K562 (cell line): ENCODE measurements at regions not wholly inside any gene's neighbourhood (a gene's known extent, or its start where the extent isn't known, plus 50 kb on each side); places are given as distances from the start of the nearest gene placed in this dataset.

Experiments used
- ATAC-seq: fragments of 200-7000 bp; cut with Tn5 transposase; 3 replicates; pipeline ENCODE4 v1.9.1; 2020; ENCODE audit warnings: moderate library complexity
- BruUV-seq: library from RNA; stranded (reverse); fragments of 400-500 nt; replicated peaks from 2 replicates; lab custom pipeline; 2021; lab: Mats Ljungman, UMichigan
- CTCF ChIA-PET: fragments of 300-600 bp; formaldehyde crosslinking; extraction: SDS; loops from one replicate; lab custom pipeline; 2021; ENCODE audit warnings: low intra/inter-chr PET ratio; lab: Yijun Ruan, JAX
- POLR2A ChIA-PET: fragments of 300-600, 350-650 bp; sonication (Branson Sonifier 250); formaldehyde crosslinking; extraction: SDS; loops from one replicate; lab custom pipeline; 2021; ENCODE audit warnings: antibody characterized with exemption, inconsistent platforms; lab: Yijun Ruan, JAX
- DNase-seq, 4 experiments: peaks; one replicate each; pipeline versions ENCODE4 v3.0.0 to v3.0.0-alpha.2; 2011 to 2018; ENCODE audit warnings: low spot score in 3 of 4, mixed read lengths in 3 of 4; ENCODE audit errors: extremely low read depth in 1 of 4
- FAIRE-seq: peaks from 2 replicates; lab custom pipeline; 2011; peaks lifted over from hg19 to GRCh38; lab: Jason Lieb, UNC
- H2AFZ ChIP-seq: 2 replicates; pipeline ENCODE4 v1.6.0; 2011; ENCODE audit warnings: low read depth, low read length, control low read depth, inconsistent platforms
- H3K27ac ChIP-seq: fragments of 200-600 bp; 3 replicates; pipeline ENCODE4 v1.8.0; 2011; ENCODE audit warnings: low read depth, mild to moderate bottlenecking, control low read depth, inconsistent platforms, low read length, moderate library complexity, mixed read lengths; ENCODE audit errors: extremely low read depth
- H3K27me3 ChIP-seq, 2 experiments: fragments of 300-600 bp in 1 of 2; 2 replicates in 1 of 2; 3 replicates in 1 of 2; pipeline versions ENCODE4 v1.6.0 to v1.8.0; 2011; ENCODE audit warnings: inconsistent platforms in 2 of 2, low read length in 2 of 2, mild to moderate bottlenecking in 1 of 2, mixed read lengths in 1 of 2, moderate library complexity in 1 of 2; ENCODE audit not compliant: control insufficient read depth in 2 of 2, insufficient read depth in 2 of 2
- H3K36me3 ChIP-seq: fragments of 300-600 bp; 3 replicates; pipeline ENCODE4 v1.8.0; 2011; ENCODE audit warnings: mild to moderate bottlenecking, low read length, inconsistent platforms; ENCODE audit not compliant: control insufficient read depth, insufficient read depth
- H3K4me1 ChIP-seq, 2 experiments: fragments of 200-600 bp in 1 of 2; replicated peaks in 1 of 2; 2 replicates in 1 of 2; 3 replicates in 1 of 2; pipeline versions ENCODE4 v1.5.1 to v1.8.0; 2011; ENCODE audit warnings: inconsistent platforms in 2 of 2, low read length in 2 of 2, mild to moderate bottlenecking in 1 of 2, mixed read lengths in 1 of 2, moderate library complexity in 1 of 2; ENCODE audit not compliant: control insufficient read depth in 2 of 2, insufficient read depth in 2 of 2
- H3K4me2 ChIP-seq: 2 replicates; pipeline ENCODE4 v1.6.1; 2011; ENCODE audit warnings: low read length, control low read depth, inconsistent platforms, mixed read lengths; ENCODE audit not compliant: insufficient read depth
- H3K4me3 ChIP-seq: fragments of 200-600 bp; sonication (generic), shearing (Covaris generic); 2 replicates; pipeline ENCODE4 v1.5.1; 2016; ENCODE audit warnings: control low read depth, inconsistent platforms
- H3K79me2 ChIP-seq: fragments of 200-600 bp; 3 replicates; pipeline ENCODE4 v1.8.0; 2011; ENCODE audit warnings: low read length, inconsistent platforms; ENCODE audit not compliant: control insufficient read depth, insufficient read depth
- H3K9ac ChIP-seq, 2 experiments: 2 replicates each; pipeline versions ENCODE4 v1.6.0 to v1.6.1; 2011; ENCODE audit warnings: low read depth in 2 of 2, low read length in 2 of 2, control low read depth in 1 of 2, inconsistent platforms in 1 of 2, mild to moderate bottlenecking in 1 of 2, mixed read lengths in 1 of 2; ENCODE audit not compliant: insufficient read depth in 1 of 2
- H3K9me1 ChIP-seq: one replicate; pipeline ENCODE4 v1.6.0; 2011; ENCODE audit warnings: inconsistent platforms, mild to moderate bottlenecking, low read length, moderate library complexity; ENCODE audit not compliant: control insufficient read depth, insufficient read depth
- H3K9me3 ChIP-seq: replicated peaks from 2 replicates; pipeline ENCODE4 v1.5.1; 2011; ENCODE audit warnings: low read depth, low read length, inconsistent platforms; ENCODE audit not compliant: control insufficient read depth, insufficient read depth
- H4K20me1 ChIP-seq: replicated peaks from 2 replicates; pipeline ENCODE4 v1.6.1; 2011; ENCODE audit warnings: low read length, inconsistent platforms, mixed read lengths; ENCODE audit not compliant: control insufficient read depth, insufficient read depth
- GABPB2 ChIP-seq: fragments of 250-450 bp; sonication (Bioruptor Pico); conservative IDR thresholded peaks from 2 replicates; pipeline ENCODE4 v1.5.1; 2021; ENCODE audit warnings: mild to moderate bottlenecking
- POLR3A ChIP-seq: IDR thresholded peaks from 2 replicates; pipeline ENCODE4 v1.6.1; 2011; ENCODE audit warnings: borderline replicate concordance, mild to moderate bottlenecking, moderate library complexity; ENCODE audit not compliant: insufficient read length, insufficient read depth; ENCODE audit errors: extremely low read depth
- SMARCE1 ChIP-seq: fragments of 450-650 bp; IDR thresholded peaks from 2 replicates; pipeline ENCODE4 v1.7.1; 2016; ENCODE audit warnings: mild to moderate bottlenecking
- ZC3H4 ChIP-seq: sonication (generic); formaldehyde crosslinking; IDR thresholded peaks from 2 replicates; pipeline ENCODE4 v1.9.0; 2021; ENCODE audit warnings: missing genetic modification reagents, borderline replicate concordance
- WGBS: fragments of 100-300 bp; shearing (Covaris generic); methylation state at CpG from one replicate; pipeline ENCODE4 v1.1.6; 2016; ENCODE audit warnings: low coverage, mixed read lengths; ENCODE audit not compliant: insufficient coverage; ENCODE audit errors: missing lambda C conversion rate; 5-methylcytosine and 5-hydroxymethylcytosine counted together
- in situ Hi-C: fragments of 300-500 bp; cut with MboI; formaldehyde crosslinking; loops from 4 replicates; pipeline ENCODE4 v1.15.0; 2018; ENCODE audit warnings: inconsistent platforms, mixed read lengths
- intact Hi-C: fragments of 100-400 bp; cut with micrococcal nuclease; formaldehyde crosslinking; loops from 2 replicates; pipeline ENCODE4 v1.14.2; 2022
- TF ChIP-seq, protein P1 (sequence below): sonication (generic); formaldehyde crosslinking; IDR thresholded peaks from 2 replicates; pipeline ENCODE4 v1.8.0; 2022; ENCODE audit warnings: mild to moderate bottlenecking, missing genetic modification reagents, borderline replicate concordance
- TF ChIP-seq, protein P2 (sequence below): fragments of 450-650 bp; formaldehyde crosslinking; IDR thresholded peaks from 2 replicates; pipeline ENCODE4 v1.4.0; 2020; ENCODE audit warnings: mild to moderate bottlenecking, moderate library complexity
- TF ChIP-seq, protein P3 (sequence below): fragments of 450-650 bp; IDR thresholded peaks from 2 replicates; pipeline ENCODE4 v1.7.0; 2016; ENCODE audit warnings: borderline replicate concordance
- TF ChIP-seq, protein P4 (sequence below): fragments of 450-650 bp; IDR thresholded peaks from 2 replicates; pipeline ENCODE4 v1.6.1; 2016; ENCODE audit warnings: borderline replicate concordance

DNA sequence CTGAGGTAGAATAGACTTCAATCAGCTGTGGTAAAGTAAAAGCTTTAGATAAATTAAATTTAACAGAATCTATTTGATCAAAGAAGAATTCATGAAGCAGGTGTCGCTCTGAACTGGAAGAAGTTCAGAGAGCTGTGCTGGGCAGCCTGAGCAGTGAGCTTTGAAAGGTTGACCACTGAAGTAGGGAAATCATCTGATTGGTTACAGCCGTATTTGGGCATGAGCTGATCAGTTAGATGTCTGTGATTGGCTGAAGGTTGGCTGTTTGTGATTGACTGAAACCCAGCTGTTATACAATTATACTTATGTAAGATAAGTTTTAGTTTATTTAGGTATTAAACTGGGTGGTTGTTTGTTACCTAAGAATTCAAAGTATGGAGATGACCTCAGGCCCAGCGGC is 1174.6 kb downstream of the CDH9 start:
- H3K9me1 ChIP-seq, result no peaks in the 10 kb centered on the region
- H3K27me3 ChIP-seq, result no peaks in the 10 kb centered on the region
- no peak for TF ChIP-seq POLR3A
- no peak for TF ChIP-seq GABPB2 (CRISPR knock-in tag)
- TF ChIP-seq, protein P1, sequence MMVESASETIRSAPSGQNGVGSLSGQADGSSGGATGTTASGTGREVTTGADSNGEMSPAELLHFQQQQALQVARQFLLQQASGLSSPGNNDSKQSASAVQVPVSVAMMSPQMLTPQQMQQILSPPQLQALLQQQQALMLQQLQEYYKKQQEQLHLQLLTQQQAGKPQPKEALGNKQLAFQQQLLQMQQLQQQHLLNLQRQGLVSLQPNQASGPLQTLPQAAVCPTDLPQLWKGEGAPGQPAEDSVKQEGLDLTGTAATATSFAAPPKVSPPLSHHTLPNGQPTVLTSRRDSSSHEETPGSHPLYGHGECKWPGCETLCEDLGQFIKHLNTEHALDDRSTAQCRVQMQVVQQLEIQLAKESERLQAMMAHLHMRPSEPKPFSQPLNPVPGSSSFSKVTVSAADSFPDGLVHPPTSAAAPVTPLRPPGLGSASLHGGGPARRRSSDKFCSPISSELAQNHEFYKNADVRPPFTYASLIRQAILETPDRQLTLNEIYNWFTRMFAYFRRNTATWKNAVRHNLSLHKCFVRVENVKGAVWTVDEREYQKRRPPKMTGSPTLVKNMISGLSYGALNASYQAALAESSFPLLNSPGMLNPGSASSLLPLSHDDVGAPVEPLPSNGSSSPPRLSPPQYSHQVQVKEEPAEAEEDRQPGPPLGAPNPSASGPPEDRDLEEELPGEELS (CRISPR knock-in tag), result no peak
- TF ChIP-seq, protein P2, sequence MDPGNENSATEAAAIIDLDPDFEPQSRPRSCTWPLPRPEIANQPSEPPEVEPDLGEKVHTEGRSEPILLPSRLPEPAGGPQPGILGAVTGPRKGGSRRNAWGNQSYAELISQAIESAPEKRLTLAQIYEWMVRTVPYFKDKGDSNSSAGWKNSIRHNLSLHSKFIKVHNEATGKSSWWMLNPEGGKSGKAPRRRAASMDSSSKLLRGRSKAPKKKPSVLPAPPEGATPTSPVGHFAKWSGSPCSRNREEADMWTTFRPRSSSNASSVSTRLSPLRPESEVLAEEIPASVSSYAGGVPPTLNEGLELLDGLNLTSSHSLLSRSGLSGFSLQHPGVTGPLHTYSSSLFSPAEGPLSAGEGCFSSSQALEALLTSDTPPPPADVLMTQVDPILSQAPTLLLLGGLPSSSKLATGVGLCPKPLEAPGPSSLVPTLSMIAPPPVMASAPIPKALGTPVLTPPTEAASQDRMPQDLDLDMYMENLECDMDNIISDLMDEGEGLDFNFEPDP, result no peak
- TF ChIP-seq, protein P3, sequence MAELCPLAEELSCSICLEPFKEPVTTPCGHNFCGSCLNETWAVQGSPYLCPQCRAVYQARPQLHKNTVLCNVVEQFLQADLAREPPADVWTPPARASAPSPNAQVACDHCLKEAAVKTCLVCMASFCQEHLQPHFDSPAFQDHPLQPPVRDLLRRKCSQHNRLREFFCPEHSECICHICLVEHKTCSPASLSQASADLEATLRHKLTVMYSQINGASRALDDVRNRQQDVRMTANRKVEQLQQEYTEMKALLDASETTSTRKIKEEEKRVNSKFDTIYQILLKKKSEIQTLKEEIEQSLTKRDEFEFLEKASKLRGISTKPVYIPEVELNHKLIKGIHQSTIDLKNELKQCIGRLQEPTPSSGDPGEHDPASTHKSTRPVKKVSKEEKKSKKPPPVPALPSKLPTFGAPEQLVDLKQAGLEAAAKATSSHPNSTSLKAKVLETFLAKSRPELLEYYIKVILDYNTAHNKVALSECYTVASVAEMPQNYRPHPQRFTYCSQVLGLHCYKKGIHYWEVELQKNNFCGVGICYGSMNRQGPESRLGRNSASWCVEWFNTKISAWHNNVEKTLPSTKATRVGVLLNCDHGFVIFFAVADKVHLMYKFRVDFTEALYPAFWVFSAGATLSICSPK, result no peak
- TF ChIP-seq ZC3H4 (CRISPR knock-in tag), result no peak
- TF ChIP-seq SMARCE1, result no peak
- TF ChIP-seq, protein P4, sequence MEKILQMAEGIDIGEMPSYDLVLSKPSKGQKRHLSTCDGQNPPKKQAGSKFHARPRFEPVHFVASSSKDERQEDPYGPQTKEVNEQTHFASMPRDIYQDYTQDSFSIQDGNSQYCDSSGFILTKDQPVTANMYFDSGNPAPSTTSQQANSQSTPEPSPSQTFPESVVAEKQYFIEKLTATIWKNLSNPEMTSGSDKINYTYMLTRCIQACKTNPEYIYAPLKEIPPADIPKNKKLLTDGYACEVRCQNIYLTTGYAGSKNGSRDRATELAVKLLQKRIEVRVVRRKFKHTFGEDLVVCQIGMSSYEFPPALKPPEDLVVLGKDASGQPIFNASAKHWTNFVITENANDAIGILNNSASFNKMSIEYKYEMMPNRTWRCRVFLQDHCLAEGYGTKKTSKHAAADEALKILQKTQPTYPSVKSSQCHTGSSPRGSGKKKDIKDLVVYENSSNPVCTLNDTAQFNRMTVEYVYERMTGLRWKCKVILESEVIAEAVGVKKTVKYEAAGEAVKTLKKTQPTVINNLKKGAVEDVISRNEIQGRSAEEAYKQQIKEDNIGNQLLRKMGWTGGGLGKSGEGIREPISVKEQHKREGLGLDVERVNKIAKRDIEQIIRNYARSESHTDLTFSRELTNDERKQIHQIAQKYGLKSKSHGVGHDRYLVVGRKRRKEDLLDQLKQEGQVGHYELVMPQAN, result no peak
- no peak for FAIRE-seq
- no peaks in the 10 kb centered on the region for H3K36me3 ChIP-seq
- 3% methylated on average over 3 of the region's 3 CpGs for WGBS
- H2AFZ ChIP-seq, result no peak overlapping the region
- no peak for ATAC-seq
- H3K27ac ChIP-seq, result no peak overlapping the region
- H3K4me3 ChIP-seq, result no peak overlapping the region
- H3K4me2 ChIP-seq, result no peak overlapping the region
- ChIA-PET CTCF (no interaction called here), POLR2A (no interaction called here)
- DNase-seq, result no peak
- no peaks in the 10 kb centered on the region for H3K79me2 ChIP-seq
- no peaks in the 10 kb centered on the region for H4K20me1 ChIP-seq
- no peak overlapping the region for H3K9ac ChIP-seq
- no peaks in the 10 kb centered on the region for H3K4me1 ChIP-seq
- H3K9me3 ChIP-seq, result no peaks in the 10 kb centered on the region; the same call in 1 of the 2 replicates
- in situ Hi-C loops, result no loop called here
- no TSS peak for BruUV-seq
- intact Hi-C loops, result no loop called here
